IgD-negative memory B cell (primary cell): ENCODE measurements at regions not wholly inside any gene's neighbourhood (a gene's known extent, or its start where the extent isn't known, plus 50 kb on each side); places are given as distances from the start of the nearest gene placed in this dataset.
"Not testable (repeated sequence)": the region's sequence is repeated elsewhere in the genome, so short reads cannot be mapped to it uniquely, and the experiment has no call there.

Experiments
- H3K27ac Mint-ChIP-seq, 3 donors: one replicate each; pipeline ENCODE4 v1.8.0; 2020 to 2022; ENCODE audit warnings: mild to moderate bottlenecking in 3 of 3, mixed read lengths in 3 of 3, moderate library complexity in 1 of 3
- H3K27me3 Mint-ChIP-seq: one replicate; pipeline ENCODE4 v1.8.0; 2021; ENCODE audit warnings: mixed read lengths
- H3K36me3 Mint-ChIP-seq: one replicate; pipeline ENCODE4 v1.8.0; 2020; ENCODE audit warnings: mild to moderate bottlenecking, mixed read lengths
- H3K4me1 Mint-ChIP-seq, 3 donors: one replicate each; pipeline ENCODE4 v1.8.0; 2020 to 2022; ENCODE audit warnings: mixed read lengths in 3 of 3, mild to moderate bottlenecking in 1 of 3
- H3K4me3 Mint-ChIP-seq, 4 donors: one replicate each; pipeline ENCODE4 v1.8.0; 2020 to 2022; ENCODE audit warnings: mild to moderate bottlenecking in 4 of 4, mixed read lengths in 4 of 4, moderate library complexity in 3 of 4
- H3K9me3 Mint-ChIP-seq, 3 donors: one replicate each; pipeline ENCODE4 v1.8.0; 2020 to 2021; ENCODE audit warnings: mixed read lengths in 3 of 3, mild to moderate bottlenecking in 1 of 3

DNA sequence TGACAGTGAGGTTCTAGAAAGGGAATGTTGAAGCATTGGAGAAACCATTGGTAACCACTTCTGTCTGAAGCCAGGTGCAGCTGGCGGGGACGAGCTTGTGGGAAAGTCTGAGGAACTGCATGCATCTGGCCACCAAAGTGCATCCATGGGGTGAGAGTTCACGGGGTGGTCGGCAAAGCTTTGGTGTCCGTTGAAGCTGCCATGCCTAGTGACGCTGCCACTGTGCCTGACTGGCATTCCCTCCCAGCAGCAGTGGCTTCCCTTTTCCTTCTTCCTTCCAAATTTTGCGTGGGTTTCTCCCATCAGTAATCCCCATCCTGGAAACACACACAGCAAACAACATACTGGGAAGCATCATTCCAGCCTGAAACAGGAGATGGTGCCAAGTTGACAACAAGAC is 145.7 kb upstream of the ALDH1B1 start:
- H3K4me3 Mint-ChIP-seq = no peak overlapping the region
- H3K4me1 Mint-ChIP-seq = no peaks in the 10 kb centered on the region
- no peaks in the 10 kb centered on the region for H3K27me3 Mint-ChIP-seq
- H3K36me3 Mint-ChIP-seq = no peaks in the 10 kb centered on the region
- H3K9me3 Mint-ChIP-seq = no peaks in the 10 kb centered on the region
- H3K27ac Mint-ChIP-seq = no peak overlapping the region

DNA sequence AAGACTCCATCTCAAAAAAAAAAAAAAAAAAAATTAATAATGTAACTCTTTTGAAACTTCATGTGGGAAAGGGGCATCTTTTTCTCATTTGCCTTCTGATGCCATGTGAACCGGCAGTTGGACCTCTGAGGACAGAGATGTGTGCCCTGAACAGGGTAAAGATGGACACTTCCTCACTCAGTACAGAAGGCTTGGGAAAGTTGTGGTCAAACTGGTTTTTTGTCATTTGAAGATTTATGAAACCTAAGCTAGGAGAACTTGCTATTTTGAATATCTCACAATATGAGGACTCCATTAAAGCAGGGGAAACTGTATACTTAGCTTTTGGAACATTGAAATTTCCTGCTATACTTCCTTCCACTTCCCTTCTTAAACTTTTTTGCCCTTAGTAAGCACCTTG is 147.5 kb upstream of the ALDH1B1 start:
- no peak overlapping the region for H3K4me3 Mint-ChIP-seq
- H3K4me1 Mint-ChIP-seq = no peaks in the 10 kb centered on the region

DNA sequence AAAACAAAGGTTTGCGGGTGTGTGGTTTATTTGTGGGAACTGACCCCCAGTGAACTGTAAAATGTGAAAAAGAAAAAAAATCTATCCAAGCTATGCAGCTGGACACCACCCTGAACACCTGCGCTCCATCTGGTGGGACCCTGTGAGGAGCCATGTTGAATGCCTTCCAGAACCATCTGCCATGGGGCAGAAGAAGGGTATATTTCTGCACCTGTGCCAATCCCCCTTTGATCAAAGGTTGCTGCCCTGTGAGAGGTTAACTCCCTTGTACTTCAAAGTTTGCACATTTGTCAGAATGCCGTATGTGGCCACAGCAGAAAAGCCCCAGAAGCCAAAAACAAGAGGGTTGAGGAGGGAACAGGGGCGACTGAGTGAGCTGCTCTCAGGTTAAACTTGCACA is 148.5 kb upstream of the ALDH1B1 start:
- peaks cover 1 to 2% (median 2%) of the 10 kb centered on the region in 3 donors for H3K9me3 Mint-ChIP-seq
- no peaks in the 10 kb centered on the region for H3K27me3 Mint-ChIP-seq
- H3K4me3 Mint-ChIP-seq = no peak overlapping the region
- H3K4me1 Mint-ChIP-seq = no peaks in the 10 kb centered on the region
- H3K27ac Mint-ChIP-seq = no peak overlapping the region
- H3K36me3 Mint-ChIP-seq = no peaks in the 10 kb centered on the region

More for the DNA sequence above, 147.5 kb upstream of the ALDH1B1 start:
- no peak overlapping the region for H3K27ac Mint-ChIP-seq
- H3K9me3 Mint-ChIP-seq = peaks cover 0 to 2% (median 0%) of the 10 kb centered on the region in 3 donors
- no peaks in the 10 kb centered on the region for H3K27me3 Mint-ChIP-seq
- no peaks in the 10 kb centered on the region for H3K36me3 Mint-ChIP-seq

DNA sequence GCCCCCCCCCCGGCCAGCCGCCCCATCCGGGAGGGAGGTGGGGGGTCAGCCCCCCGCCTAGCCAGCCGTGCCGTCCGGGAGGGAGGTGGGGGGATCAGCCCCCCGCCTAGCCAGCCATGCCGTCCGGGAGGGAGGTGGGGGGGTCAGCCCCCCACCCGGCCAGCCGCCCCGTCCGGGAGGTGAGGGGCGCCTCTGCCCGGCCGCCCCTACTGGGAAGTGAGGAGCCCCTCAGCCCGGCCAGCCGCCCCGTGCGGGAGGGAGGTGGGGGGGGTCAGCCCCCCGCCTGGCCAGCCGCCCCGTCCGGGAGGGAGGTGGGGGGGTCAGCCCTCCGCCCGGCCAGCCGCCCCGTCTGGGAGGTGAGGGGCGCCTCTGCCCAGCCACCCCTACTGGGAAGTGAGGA is 150.4 kb upstream of the ALDH1B1 start:
- H3K4me3 Mint-ChIP-seq, H3K27ac Mint-ChIP-seq: not testable (repeated sequence)

DNA sequence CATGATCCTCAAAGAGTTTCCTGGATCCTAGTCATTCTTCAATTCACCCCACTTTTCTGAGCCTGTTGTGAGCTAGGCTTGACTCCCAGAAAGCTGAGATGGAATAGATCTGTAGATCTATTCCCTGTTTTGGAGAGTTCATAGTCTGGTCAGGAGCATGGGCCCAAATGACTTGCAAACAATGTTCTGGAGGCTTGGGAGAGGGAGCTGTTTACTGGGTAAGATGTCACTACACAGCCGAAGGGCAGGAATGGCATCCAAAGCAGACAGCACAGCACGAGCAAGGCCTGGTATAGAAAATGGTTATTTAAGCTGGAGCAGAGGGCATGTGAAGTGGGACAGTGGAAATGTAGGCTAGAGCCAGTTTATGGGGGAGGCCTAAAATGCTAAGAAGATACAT is 152.5 kb upstream of the ALDH1B1 start:
- Mint-ChIP-seq H3K4me3 (no peak overlapping the region), H3K27me3 (peaks cover 2% of the 10 kb centered on the region), H3K4me1 (no peaks in the 10 kb centered on the region), H3K36me3 (no peaks in the 10 kb centered on the region), H3K9me3 (peaks cover 2 to 5% (median 3%) of the 10 kb centered on the region in 3 donors), H3K27ac (no peak overlapping the region)

More for the DNA sequence above, 150.4 kb upstream of the ALDH1B1 start:
- H3K9me3 Mint-ChIP-seq, H3K36me3 Mint-ChIP-seq, H3K4me1 Mint-ChIP-seq, H3K27me3 Mint-ChIP-seq: not testable (repeated sequence)

DNA sequence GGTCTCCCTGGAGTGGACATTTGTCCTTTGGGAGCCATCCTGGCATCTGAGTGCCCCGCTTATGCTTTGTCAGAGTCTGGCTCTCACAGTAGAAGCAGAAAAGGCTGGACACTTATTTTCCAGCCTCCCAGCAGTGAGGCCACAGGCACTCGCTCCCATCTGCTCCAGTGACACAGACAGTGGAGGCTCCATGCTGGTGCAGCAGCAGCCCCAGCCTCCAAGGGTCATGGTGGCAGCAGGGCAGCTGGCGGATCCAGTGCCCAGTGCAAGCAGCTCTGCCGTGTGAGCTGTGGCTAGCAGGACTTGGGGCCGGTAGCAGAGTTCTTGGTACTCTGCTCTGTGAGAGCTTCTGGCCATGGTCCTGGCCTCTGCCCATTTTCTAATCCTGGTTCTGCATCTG is 157.3 kb upstream of the ALDH1B1 start:
- H3K27ac Mint-ChIP-seq = no peak overlapping the region
- peaks cover 14% of the 10 kb centered on the region for H3K27me3 Mint-ChIP-seq
- H3K4me1 Mint-ChIP-seq = peaks cover 0 to 5% (median 0%) of the 10 kb centered on the region in 3 donors
- H3K36me3 Mint-ChIP-seq = no peaks in the 10 kb centered on the region
- no peak overlapping the region for H3K4me3 Mint-ChIP-seq
- peaks cover 2 to 5% (median 3%) of the 10 kb centered on the region in 3 donors for H3K9me3 Mint-ChIP-seq

DNA sequence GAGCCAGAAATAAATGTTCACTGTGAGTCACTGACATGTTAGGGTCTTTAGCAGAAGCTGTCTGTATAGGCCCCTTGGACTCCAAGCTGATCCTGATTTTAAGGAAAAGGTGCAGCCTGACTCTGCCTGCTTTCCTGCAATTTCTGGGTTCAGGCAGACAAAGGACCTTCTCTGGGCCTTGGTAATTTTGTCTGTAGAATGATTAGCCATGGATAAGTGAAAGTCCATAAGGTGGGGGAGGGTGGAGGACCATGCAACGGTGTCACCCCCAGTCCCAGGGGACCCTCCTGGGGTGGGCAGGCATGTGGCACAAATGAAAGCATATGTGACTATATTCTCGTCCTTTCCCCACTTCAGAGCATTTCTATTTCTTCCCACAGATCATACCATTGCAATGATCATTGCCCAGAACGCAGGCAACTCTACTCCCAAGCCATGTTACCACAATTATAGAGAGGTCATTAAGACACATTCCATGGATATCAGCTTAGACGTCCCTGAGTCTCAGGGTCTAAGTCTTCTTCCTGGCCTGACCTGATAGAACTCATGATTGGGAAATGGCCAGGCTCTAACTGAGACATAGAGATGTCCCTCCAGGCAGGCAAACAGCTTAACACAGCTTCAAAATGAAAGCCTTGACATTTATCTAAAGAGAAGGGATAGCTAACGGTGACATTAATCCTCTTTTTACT is 157.9 kb upstream of the ALDH1B1 start:
- H3K4me3 Mint-ChIP-seq = no peak overlapping the region
- H3K27me3 Mint-ChIP-seq = peaks cover 18% of the 10 kb centered on the region
- no peak overlapping the region for H3K27ac Mint-ChIP-seq

DNA sequence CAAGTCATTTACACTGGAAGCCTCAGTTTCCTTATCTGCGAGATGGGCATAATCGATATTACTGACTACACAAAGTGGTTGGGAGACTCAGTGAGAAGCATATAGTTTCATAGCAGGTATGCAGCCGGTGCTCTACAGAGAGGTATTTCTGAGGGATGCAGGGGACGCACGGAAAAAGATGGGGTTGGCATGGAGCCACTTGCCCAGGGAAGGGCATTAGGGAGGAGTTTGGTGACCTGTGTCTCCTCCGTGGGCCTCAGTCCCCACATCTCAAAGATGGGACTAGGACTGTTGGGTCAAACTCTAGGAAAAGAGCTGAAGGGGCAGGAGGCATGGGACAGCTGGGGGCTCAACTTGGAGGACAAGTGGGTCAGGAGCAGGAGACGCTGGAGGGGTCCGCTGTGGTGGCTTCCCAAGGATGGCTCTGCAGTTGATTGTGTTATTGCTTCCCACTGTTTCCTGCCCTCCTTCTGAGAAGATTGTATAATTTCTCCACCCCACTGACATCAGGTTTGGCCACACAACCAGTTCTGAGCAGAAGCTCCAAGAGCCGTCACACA is 158.6 kb upstream of the ALDH1B1 start:
- Mint-ChIP-seq H3K36me3 (no peaks in the 10 kb centered on the region), H3K27me3 (peaks cover 21% of the 10 kb centered on the region), H3K4me3 (peak overlapping the region in 1 of 4 donors; percentile 49), H3K27ac (no peak overlapping the region), H3K9me3 (peaks cover under 1 to 2% (median 1%) of the 10 kb centered on the region in 3 donors), H3K4me1 (peaks cover 0 to 5% (median 0%) of the 10 kb centered on the region in 3 donors)

More for the DNA sequence above, 157.9 kb upstream of the ALDH1B1 start:
- peaks cover 0 to 5% (median 0%) of the 10 kb centered on the region in 3 donors for H3K4me1 Mint-ChIP-seq
- no peaks in the 10 kb centered on the region for H3K36me3 Mint-ChIP-seq
- peaks cover 0 to 5% (median 3%) of the 10 kb centered on the region in 3 donors for H3K9me3 Mint-ChIP-seq

DNA sequence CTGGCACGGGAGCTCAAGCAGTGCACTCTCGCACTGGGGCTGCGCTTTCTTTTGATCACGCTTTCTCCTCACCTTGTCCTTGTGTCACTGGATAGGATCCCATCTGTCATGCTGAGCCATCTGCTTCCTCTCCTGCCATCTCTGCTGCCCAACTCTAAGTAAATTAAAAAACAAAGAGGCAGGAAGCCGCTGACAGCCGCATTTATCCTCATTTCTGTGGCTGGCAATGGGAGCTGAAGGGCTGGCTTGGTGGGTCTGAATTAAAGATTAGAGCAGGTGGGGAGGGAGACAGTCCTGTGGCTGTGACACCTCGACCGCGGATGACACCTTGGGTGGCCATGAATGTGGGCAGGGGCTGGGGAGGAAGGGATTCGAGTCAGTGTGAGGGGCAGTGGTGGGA is 159.2 kb upstream of the ALDH1B1 start:
- H3K4me3 Mint-ChIP-seq = peak overlapping the region in 1 of 4 donors; percentile 49
- peaks cover 0 to 5% (median 0%) of the 10 kb centered on the region in 3 donors for H3K4me1 Mint-ChIP-seq
- no peak overlapping the region for H3K27ac Mint-ChIP-seq
- no peaks in the 10 kb centered on the region for H3K36me3 Mint-ChIP-seq
- peaks cover 0 to 1% (median 0%) of the 10 kb centered on the region in 3 donors for H3K9me3 Mint-ChIP-seq
- H3K27me3 Mint-ChIP-seq = peaks cover 23% of the 10 kb centered on the region

DNA sequence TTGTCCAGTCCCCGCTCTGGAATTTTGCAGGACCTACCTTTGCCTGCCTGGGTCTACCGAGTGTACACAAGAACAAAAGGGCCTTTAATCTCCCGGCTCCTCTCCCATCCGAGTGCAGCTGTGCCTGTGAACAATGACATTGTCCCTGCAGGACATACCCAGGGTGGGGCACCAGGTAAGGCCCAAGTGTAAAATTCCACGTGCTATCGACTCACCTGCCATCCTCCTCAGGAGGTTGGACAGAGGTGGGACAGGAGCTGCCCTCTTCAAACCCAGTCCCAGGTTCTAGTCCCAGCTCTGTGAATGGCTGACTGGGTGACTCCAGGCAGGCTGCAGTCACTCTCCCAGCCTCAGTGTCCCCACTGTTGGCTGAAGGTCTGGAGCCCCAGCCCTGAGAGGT is 159.6 kb upstream of the ALDH1B1 start:
- Mint-ChIP-seq H3K27ac (no peak overlapping the region), H3K36me3 (no peaks in the 10 kb centered on the region), H3K27me3 (peaks cover 23% of the 10 kb centered on the region), H3K4me3 (no peak overlapping the region), H3K9me3 (peaks cover 0 to 1% (median 0%) of the 10 kb centered on the region in 3 donors), H3K4me1 (peaks cover 0 to 5% (median 0%) of the 10 kb centered on the region in 3 donors)

DNA sequence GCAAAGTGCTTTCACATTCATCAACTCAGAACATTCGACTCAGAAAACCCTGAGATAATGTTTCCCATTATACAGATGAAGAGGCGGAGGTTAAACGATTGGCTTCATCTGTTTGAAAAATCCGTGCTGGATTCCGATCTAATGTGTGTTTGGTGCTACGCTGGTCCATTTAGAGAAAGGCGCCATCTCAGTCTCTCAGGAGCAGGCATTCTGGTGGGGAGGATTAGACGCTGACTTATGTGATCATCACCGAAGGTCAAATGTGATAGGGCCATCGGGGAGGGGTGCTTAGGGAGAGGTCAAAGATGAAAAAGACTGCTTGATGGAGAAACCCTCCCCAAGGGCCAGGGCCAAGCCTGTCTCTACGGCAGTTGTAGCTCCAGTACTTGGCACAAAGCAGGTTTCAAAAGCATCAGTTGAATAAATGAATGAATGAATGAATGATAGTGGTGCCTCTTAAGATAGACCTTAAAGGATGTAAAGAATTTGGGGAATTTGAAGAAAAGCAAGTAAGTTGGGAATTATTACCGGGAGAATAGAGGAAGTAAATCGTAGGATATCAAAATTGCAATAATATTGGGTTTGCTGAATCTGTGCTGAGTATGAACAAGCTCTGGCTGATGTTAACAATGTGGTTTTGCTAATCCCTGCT is 160.6 kb upstream of the SHB start:
- Mint-ChIP-seq H3K27me3 (peaks cover 36% of the 10 kb centered on the region), H3K36me3 (no peaks in the 10 kb centered on the region), H3K9me3 (peaks cover 0 to 1% (median 0%) of the 10 kb centered on the region in 3 donors), H3K4me1 (peaks cover 0 to 8% (median 7%) of the 10 kb centered on the region in 3 donors), H3K4me3 (no peak overlapping the region), H3K27ac (no peak overlapping the region)

DNA sequence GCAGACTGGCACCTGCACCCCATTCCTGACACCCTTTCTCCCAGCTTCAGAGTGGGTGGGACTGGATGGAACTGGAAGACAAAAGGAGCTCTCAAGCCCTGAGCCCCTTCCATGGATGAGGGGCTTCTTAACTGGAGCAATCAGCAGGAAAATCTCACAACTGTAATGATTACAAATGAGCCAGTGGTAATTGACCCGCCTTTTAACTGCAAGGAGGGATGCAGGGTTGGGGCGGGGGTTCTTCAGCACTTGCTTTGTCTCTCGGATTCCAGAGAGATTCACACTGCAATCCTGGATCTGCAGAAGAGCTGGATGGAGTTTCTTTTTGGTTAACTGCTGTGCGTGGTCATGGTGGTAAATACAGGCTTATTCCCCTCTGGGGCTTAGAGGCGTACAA is 160.1 kb upstream of the SHB start:
- Mint-ChIP-seq H3K27ac (no peak overlapping the region), H3K9me3 (peaks cover 0 to 1% (median 0%) of the 10 kb centered on the region in 3 donors), H3K4me1 (peaks cover 0 to 8% (median 7%) of the 10 kb centered on the region in 3 donors), H3K36me3 (no peaks in the 10 kb centered on the region), H3K4me3 (no peak overlapping the region), H3K27me3 (peaks cover 33% of the 10 kb centered on the region)

DNA sequence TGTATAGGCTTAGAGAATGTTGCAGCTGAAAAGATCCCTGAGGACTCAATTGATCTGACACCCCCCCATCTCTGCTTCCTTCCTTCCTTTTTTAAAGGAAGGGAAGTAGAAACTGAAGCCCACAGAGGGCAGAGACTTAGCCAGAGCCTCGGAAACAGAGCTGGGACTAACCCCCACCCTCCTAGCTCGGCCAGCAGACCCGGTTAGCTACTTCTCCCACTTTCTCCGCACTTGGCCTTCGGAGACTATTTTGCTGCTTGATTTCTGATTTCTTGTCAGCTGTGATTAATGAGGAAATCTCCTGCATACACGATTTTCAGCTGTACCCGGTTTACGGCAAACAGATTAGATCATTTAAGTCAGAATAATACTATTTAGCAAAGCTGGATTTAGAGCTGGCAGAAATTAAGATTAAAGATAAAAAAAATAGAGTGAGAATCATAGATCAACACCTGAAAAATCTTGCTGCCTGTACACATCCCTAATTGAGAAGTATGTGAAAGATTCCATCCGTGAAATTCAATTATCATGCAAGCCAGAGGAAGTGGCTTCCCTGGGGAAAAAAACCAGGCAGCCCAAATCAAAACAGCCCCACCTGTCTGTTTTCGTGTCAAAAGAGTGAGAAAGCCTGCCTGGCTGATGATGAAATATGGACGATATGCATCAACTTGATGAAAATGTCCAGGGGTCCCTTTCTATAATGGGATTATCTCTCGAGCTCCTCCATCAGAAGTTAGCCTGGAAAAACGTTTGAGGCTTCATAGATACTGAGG is 159.5 kb upstream of the SHB start:
- H3K4me1 Mint-ChIP-seq = peaks cover 0 to 8% (median 5%) of the 10 kb centered on the region in 3 donors
- H3K36me3 Mint-ChIP-seq = no peaks in the 10 kb centered on the region
- H3K4me3 Mint-ChIP-seq = no peak overlapping the region
- peaks cover 28% of the 10 kb centered on the region for H3K27me3 Mint-ChIP-seq
- H3K9me3 Mint-ChIP-seq = peaks cover 0 to 1% (median 0%) of the 10 kb centered on the region in 3 donors
- H3K27ac Mint-ChIP-seq = no peak overlapping the region

DNA sequence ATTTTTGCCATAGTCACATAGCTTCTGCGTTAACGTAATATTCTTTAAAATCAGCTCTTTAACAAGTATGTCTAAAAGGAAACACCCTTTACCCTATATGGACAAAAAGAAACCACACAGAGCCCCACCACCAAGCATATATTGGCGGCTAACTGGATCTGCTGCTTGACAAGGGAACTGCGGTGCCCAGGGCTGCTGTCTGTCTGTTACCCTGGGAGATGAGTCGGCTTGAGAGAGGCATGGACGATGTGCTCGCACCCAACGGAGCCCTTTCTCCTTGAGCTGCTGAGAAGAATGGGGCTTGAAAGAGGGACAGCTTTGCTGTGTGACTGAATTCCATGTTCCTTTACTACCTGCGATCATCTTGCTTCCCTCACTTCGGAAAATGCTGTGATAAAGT is 158.6 kb upstream of the SHB start:
- H3K27ac Mint-ChIP-seq = peak overlapping the region in 1 of 3 donors; percentile 35
- H3K4me1 Mint-ChIP-seq = peaks cover 0 to 8% (median 3%) of the 10 kb centered on the region in 3 donors
- no peaks in the 10 kb centered on the region for H3K36me3 Mint-ChIP-seq
- H3K27me3 Mint-ChIP-seq = peaks cover 27% of the 10 kb centered on the region
- H3K9me3 Mint-ChIP-seq = peaks cover 0 to 1% (median 0%) of the 10 kb centered on the region in 3 donors
- H3K4me3 Mint-ChIP-seq = peak overlapping the region in 1 of 4 donors; percentile 32
